HEK293 (cell line): ENCODE measurements at regions not wholly inside any gene's neighbourhood (a gene's known extent, or its start where the extent isn't known, plus 50 kb on each side); places are given as distances from the start of the nearest gene placed in this dataset.

ENCODE experiments used
- CTCF ChIP-seq: fragments of 450-650 bp; formaldehyde crosslinking; IDR thresholded peaks from 2 replicates; pipeline ENCODE4 v1.5.1; 2016; ENCODE audit warnings: missing biosample characterization, missing genetic modification characterization
- HOXA7 ChIP-seq: sonication (generic); formaldehyde crosslinking; IDR thresholded peaks from 2 replicates; pipeline ENCODE4 v1.8.1; 2022; ENCODE audit warnings: missing genetic modification reagents, borderline replicate concordance
- KLF16 ChIP-seq: fragments of 450-650 bp; formaldehyde crosslinking; IDR thresholded peaks from 2 replicates; pipeline ENCODE4 v1.5.1; 2017; ENCODE audit warnings: missing biosample characterization, missing genetic modification characterization
- SCRT2 ChIP-seq: fragments of 450-650 bp; formaldehyde crosslinking; IDR thresholded peaks from 2 replicates; pipeline ENCODE4 v1.5.1; 2016; ENCODE audit warnings: missing biosample characterization, missing genetic modification characterization
- ZBTB48 ChIP-seq: fragments of 450-650 bp; formaldehyde crosslinking; IDR thresholded peaks from 2 replicates; pipeline ENCODE4 v1.5.1; 2016; ENCODE audit warnings: missing biosample characterization, missing genetic modification characterization
- ZNF114 ChIP-seq: fragments of 450-650 bp; formaldehyde crosslinking; IDR thresholded peaks from 2 replicates; pipeline ENCODE4 v1.5.0; 2017; ENCODE audit warnings: missing biosample characterization, missing genetic modification characterization
- ZNF146 ChIP-seq: fragments of 450-650 bp; formaldehyde crosslinking; IDR thresholded peaks from 2 replicates; pipeline ENCODE4 v1.5.1; 2016; ENCODE audit warnings: missing biosample characterization, missing genetic modification characterization
- ZSCAN30 ChIP-seq: fragments of 450-650 bp; IDR thresholded peaks from 2 replicates; pipeline ENCODE4 v1.5.1; 2018; ENCODE audit warnings: missing biosample characterization, mild to moderate bottlenecking, missing genetic modification characterization, moderate library complexity
- TF ChIP-seq, protein P1 (sequence below): fragments of 450-650 bp; formaldehyde crosslinking; conservative IDR thresholded peaks from 2 replicates; pipeline ENCODE4 v1.5.1; 2016; ENCODE audit warnings: low read depth, missing biosample characterization, missing genetic modification characterization

- TF ChIP-seq, protein P1, sequence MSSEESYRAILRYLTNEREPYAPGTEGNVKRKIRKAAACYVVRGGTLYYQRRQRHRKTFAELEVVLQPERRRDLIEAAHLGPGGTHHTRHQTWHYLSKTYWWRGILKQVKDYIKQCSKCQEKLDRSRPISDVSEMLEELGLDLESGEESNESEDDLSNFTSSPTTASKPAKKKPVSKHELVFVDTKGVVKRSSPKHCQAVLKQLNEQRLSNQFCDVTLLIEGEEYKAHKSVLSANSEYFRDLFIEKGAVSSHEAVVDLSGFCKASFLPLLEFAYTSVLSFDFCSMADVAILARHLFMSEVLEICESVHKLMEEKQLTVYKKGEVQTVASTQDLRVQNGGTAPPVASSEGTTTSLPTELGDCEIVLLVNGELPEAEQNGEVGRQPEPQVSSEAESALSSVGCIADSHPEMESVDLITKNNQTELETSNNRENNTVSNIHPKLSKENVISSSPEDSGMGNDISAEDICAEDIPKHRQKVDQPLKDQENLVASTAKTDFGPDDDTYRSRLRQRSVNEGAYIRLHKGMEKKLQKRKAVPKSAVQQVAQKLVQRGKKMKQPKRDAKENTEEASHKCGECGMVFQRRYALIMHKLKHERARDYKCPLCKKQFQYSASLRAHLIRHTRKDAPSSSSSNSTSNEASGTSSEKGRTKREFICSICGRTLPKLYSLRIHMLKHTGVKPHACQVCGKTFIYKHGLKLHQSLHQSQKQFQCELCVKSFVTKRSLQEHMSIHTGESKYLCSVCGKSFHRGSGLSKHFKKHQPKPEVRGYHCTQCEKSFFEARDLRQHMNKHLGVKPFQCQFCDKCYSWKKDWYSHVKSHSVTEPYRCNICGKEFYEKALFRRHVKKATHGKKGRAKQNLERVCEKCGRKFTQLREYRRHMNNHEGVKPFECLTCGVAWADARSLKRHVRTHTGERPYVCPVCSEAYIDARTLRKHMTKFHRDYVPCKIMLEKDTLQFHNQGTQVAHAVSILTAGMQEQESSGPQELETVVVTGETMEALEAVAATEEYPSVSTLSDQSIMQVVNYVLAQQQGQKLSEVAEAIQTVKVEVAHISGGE (tag by site-specific recombination) = no peak
- TF ChIP-seq SCRT2 (no peak), KLF16 (tag by site-specific recombination) (no peak), HOXA7 (CRISPR knock-in tag) (no peak), CTCF (tag by site-specific recombination) (no peak), ZSCAN30 (tag by site-specific recombination) (no peak), ZNF146 (tag by site-specific recombination) (no peak), ZBTB48 (tag by site-specific recombination) (no peak), ZNF114 (tag by site-specific recombination) (no peak)
These were observed 254.2 kb upstream of the SORL1-AS1 start for GRCh38 chr11:121706884-121707420.
